ENCODE measurements at regions not wholly inside any gene's neighbourhood (a gene's known extent, or its start where the extent isn't known, plus 50 kb on each side); places are given as distances from the start of the nearest gene placed in this dataset.

- DNase-seq (ENCODE audit: low spot score): no peak
- no peak for TF ChIP-seq CREM (CRISPR knock-in tag; IDR thresholded peaks at IDR 0.05)
- TF ChIP-seq ZNF671 (CRISPR knock-in tag; IDR thresholded peaks at IDR 0.05): no peak
- TF ChIP-seq TEAD1 (CRISPR knock-in tag; IDR thresholded peaks at IDR 0.05): no peak
- no peak for TF ChIP-seq JUN (CRISPR knock-in tag; IDR thresholded peaks at IDR 0.05)
- no peak for TF ChIP-seq ATF6 (CRISPR knock-in tag; IDR thresholded peaks at IDR 0.05)
- TF ChIP-seq FOXP4 (CRISPR knock-in tag; IDR thresholded peaks at IDR 0.05): no peak
- TF ChIP-seq NFE2L1 (CRISPR knock-in tag; IDR thresholded peaks at IDR 0.05): no peak
- TF ChIP-seq ZNF138 (CRISPR knock-in tag; conservative IDR thresholded peaks at IDR 0.05): no peak
- TF ChIP-seq RORB (CRISPR knock-in tag; IDR thresholded peaks at IDR 0.05): no peak
- TF ChIP-seq TP53 (CRISPR knock-in tag; IDR thresholded peaks at IDR 0.05): no peak
- TF ChIP-seq MLX (CRISPR knock-in tag; IDR thresholded peaks at IDR 0.05): no peak
- TF ChIP-seq EMX1 (CRISPR knock-in tag; IDR thresholded peaks at IDR 0.05): no peak
- TF ChIP-seq OVOL2 (CRISPR knock-in tag; IDR thresholded peaks at IDR 0.05; ENCODE audit: borderline replicate concordance): no peak
- no peak for TF ChIP-seq ERG (CRISPR knock-in tag; IDR thresholded peaks at IDR 0.05)
- TF ChIP-seq IRF2 (CRISPR knock-in tag; IDR thresholded peaks at IDR 0.05; ENCODE audit: borderline replicate concordance, low read depth): no peak
- no peak for TF ChIP-seq GABPB1 (CRISPR knock-in tag; IDR thresholded peaks at IDR 0.05)
- TF ChIP-seq USF2 (CRISPR knock-in tag; IDR thresholded peaks at IDR 0.05): no peak
- ATAC-seq: no peak
- POLR2A ChIA-PET: no interaction called here
- Mint-ChIP-seq H3K27me3 (ENCODE audit: low read depth) (no peaks in the 10 kb centered on the region), H3K4me3 (no peak overlapping the region), H3K27ac (no peak overlapping the region), H3K36me3 (no peaks in the 10 kb centered on the region), H3K4me1 (peaks cover 21% of the 10 kb centered on the region), H3K9me3 (no peaks in the 10 kb centered on the region)
- CTCF ChIA-PET: no interaction called here
Measured at GRCh38 chr10:90398566-90398965, 459.3 kb downstream of the HTR7 start.

GRCh38 chr10:90399782-90400181 lies 458.1 kb downstream of the HTR7 start:
- POLR2A ChIA-PET: no interaction called here
- CTCF ChIA-PET: no interaction called here
- Mint-ChIP-seq H3K4me3 (no peak overlapping the region), H3K27ac (no peak overlapping the region), H3K36me3 (no peaks in the 10 kb centered on the region), H3K27me3 (ENCODE audit: low read depth) (no peaks in the 10 kb centered on the region), H3K9me3 (no peaks in the 10 kb centered on the region), H3K4me1 (peaks cover 8% of the 10 kb centered on the region; the same call in 1 of the 2 replicates)
- DNase-seq (ENCODE audit: low spot score): no peak
- ATAC-seq: no peak
- TF ChIP-seq AR (CRISPR knock-in tag; IDR thresholded peaks at IDR 0.05): no peak
- TF ChIP-seq CBFB (CRISPR knock-in tag; IDR thresholded peaks at IDR 0.05; ENCODE audit: low read depth): no peak
- no peak for TF ChIP-seq TCF7 (CRISPR knock-in tag; IDR thresholded peaks at IDR 0.05; ENCODE audit: low read depth)
- TF ChIP-seq ZNF671 (CRISPR knock-in tag; IDR thresholded peaks at IDR 0.05): no peak
- TF ChIP-seq ATF2 (CRISPR knock-in tag; IDR thresholded peaks at IDR 0.05; ENCODE audit: borderline replicate concordance, low read depth): no peak

Data from WTC11 (cell line).